IPS-15b (cell line): ENCODE measurements at regions not wholly inside any gene's neighbourhood (a gene's known extent, or its start where the extent isn't known, plus 50 kb on each side); places are given as distances from the start of the nearest gene placed in this dataset.

Source experiments
- H3K27me3 ChIP-seq: one replicate; pipeline ENCODE4 v1.6.1; 2013; ENCODE audit warnings: low read length; ENCODE audit not compliant: control insufficient read depth, insufficient read depth
- H3K36me3 ChIP-seq: one replicate; pipeline ENCODE4 v1.6.1; 2013; ENCODE audit warnings: low read length; ENCODE audit not compliant: control insufficient read depth, insufficient read depth
- H3K4me1 ChIP-seq: one replicate; pipeline ENCODE4 v1.6.1; 2013; ENCODE audit warnings: mild to moderate bottlenecking, low read length; ENCODE audit not compliant: control insufficient read depth, insufficient read depth
- H3K4me3 ChIP-seq: one replicate; pipeline ENCODE4 v1.5.1; 2013; ENCODE audit warnings: low read depth, low read length
- H3K9ac ChIP-seq: one replicate; pipeline ENCODE4 v1.6.1; 2013; ENCODE audit warnings: low read depth, mild to moderate bottlenecking, low read length
- H3K9me3 ChIP-seq: one replicate; pipeline ENCODE4 v1.6.1; 2013; ENCODE audit warnings: mild to moderate bottlenecking, low read length; ENCODE audit not compliant: control insufficient read depth, insufficient read depth

DNA sequence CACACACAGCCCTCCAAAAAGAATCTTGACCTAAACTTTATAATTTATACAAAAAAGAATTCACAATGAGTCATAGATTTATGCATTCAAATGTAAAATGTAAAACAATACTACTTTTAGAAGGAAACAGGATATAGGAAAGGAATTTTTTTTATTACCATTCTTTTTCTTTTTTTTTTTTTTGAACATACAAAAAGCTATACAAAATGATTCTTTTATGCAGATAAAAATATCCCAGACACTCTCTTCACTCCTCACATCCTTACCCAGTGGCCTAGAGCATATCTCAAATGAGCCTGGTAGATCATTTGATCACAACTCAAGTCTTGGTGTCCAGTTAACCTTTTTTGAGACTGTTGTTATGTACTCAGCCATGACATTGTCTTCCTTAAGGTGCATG, 307.3 kb upstream of the KLF3 start:
- Histone ChIP-seq H3K27me3 (no peaks in the 10 kb centered on the region), H3K4me1 (no peaks in the 10 kb centered on the region), H3K36me3 (no peaks in the 10 kb centered on the region), H3K4me3 (no peak overlapping the region), H3K9ac (no peak overlapping the region), H3K9me3 (no peaks in the 10 kb centered on the region)

DNA sequence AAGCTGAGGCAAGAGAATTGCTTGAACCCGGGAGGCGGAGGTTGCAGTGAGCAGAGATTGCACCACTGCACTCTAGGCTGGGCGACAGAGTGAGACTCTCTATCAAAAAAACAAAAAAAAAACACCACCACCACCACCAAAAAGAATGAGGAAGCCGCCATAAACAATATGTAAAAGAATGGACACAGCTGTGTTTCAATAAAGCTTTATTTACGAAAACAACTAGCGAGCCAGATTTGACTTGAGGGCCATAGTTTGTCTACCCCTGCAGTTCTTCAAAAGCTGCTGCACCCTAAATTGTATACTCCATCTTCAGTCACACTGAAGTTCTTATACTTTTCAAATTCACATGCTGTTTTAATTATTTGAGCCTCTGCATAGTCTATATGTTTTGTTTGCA, 306.5 kb upstream of the KLF3 start:
- H3K4me3 ChIP-seq, result no peak overlapping the region
- no peaks in the 10 kb centered on the region for H3K27me3 ChIP-seq
- H3K36me3 ChIP-seq, result no peaks in the 10 kb centered on the region
- no peaks in the 10 kb centered on the region for H3K4me1 ChIP-seq
- H3K9me3 ChIP-seq, result no peaks in the 10 kb centered on the region
- H3K9ac ChIP-seq, result no peak overlapping the region

DNA sequence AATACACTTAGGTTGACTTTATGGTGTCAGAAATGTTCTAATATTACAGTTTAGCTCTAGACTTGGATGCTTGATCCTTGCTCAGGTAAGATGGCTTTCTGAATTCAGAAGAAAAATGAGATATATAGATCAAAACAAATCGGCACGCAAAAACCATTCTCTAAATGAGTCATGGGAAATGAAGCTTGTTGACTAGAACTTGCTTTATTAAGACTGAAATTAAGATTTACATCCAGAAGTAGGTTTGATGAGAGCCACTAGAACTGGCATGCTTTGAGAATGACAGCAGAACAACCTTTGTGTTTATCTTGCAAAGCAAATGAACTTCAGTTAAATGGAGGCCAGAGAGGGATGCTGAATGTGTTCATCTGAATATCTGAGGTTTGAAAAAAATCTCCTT, 304.9 kb upstream of the KLF3 start:
- no peak overlapping the region for H3K9ac ChIP-seq
- H3K36me3 ChIP-seq, result no peaks in the 10 kb centered on the region
- H3K27me3 ChIP-seq, result no peaks in the 10 kb centered on the region
- H3K4me1 ChIP-seq, result no peaks in the 10 kb centered on the region
- no peaks in the 10 kb centered on the region for H3K9me3 ChIP-seq
- H3K4me3 ChIP-seq, result no peak overlapping the region

DNA sequence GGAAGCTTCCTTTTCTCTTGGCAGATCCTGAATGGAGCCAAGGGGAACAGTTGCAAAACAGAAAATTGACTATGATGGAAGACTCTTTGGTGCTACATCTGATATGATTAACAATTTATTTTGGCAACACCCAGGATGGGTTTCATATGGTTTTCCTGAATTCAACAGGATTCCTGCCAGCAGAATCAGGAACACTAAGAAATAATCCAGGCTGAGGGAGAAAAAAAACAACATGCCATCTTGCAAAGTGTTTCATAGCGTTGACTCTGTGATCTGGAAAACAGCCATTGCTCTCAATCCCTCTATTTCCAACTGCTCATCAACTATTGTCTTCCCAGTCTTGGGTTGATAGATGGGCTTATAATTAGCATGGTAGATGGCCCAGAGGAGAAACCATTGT, 303.8 kb upstream of the KLF3 start:
- Histone ChIP-seq H3K9me3 (no peaks in the 10 kb centered on the region), H3K36me3 (no peaks in the 10 kb centered on the region), H3K27me3 (no peaks in the 10 kb centered on the region), H3K4me3 (no peak overlapping the region), H3K4me1 (no peaks in the 10 kb centered on the region), H3K9ac (no peak overlapping the region)

DNA sequence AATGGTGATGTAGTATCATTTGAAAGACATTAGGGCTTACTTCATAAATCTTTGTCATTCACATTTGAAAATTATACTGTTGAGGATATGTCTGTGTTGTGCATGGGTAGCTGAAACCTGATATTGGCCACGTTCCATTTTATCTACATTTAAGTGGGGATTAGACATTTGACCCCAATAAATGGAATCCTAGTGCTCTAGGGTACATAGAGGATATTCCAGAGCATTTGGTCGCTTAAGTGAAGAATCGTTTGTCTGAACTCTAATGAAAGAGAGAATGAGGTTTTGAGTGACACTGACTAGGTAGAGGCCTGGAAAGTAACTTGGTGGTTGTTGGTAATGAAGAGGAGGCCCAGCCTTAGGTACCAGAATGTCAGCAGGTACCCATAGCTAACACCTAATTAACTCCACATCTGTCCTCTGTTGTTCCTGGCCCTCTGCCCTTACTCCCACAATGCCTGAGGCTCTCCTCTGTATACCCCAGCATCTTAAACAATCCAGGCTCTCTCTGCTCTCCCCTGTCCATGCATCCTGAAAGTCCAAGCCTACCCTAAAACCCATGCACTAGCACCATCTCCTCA, 299.5 kb upstream of the KLF3 start:
- H3K27me3 ChIP-seq, result no peaks in the 10 kb centered on the region
- H3K9ac ChIP-seq, result no peak overlapping the region
- no peaks in the 10 kb centered on the region for H3K9me3 ChIP-seq
- no peak overlapping the region for H3K4me3 ChIP-seq
- no peaks in the 10 kb centered on the region for H3K36me3 ChIP-seq
- H3K4me1 ChIP-seq, result no peaks in the 10 kb centered on the region

DNA sequence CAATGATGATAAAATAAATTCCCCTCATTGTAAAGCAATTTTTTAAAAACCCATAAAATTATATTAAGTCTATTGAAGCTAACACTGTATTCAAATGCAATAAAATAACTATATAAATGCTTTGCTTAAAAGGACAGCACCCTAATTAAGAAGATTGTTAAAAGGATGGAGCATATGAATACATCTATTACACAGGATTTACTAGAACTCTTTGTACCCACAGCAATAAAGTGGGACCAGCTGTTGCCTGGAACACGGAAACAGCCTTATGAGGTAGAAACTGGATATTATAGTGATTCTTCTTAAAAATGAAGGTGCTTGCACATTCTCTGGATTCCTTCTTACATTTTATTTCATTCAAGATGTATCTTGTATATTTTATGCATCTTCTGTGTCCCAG, 298.7 kb upstream of the KLF3 start:
- no peaks in the 10 kb centered on the region for H3K27me3 ChIP-seq
- no peaks in the 10 kb centered on the region for H3K36me3 ChIP-seq
- H3K4me3 ChIP-seq, result no peak overlapping the region
- no peak overlapping the region for H3K9ac ChIP-seq
- no peaks in the 10 kb centered on the region for H3K9me3 ChIP-seq
- H3K4me1 ChIP-seq, result no peaks in the 10 kb centered on the region

DNA sequence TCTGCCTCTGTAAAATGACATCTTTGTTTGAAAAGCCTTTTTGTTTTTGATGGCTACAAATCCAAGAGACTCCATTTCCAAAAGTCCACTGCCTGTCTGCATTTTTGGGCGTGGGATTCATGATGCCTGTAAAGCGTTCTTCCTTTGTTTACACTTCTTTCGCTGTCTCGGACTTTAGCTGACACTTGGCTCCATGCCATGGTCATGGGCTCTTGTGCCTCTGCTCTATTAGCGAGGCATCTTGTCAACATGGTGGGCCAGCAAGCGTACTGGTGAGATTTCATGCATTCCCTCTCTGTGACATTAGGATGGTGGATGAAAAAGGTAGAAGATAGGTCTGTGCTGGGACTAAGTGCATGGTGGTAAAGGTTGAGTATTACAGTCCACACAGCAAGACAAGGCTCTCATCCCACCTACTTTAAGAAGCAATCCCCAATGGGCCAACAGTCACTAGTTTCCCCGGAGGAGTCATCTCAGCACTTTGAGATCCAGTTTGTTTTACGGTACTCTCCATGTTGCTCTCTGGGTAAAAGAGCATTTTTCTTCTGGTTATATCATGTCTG, 298.2 kb upstream of the KLF3 start:
- H3K4me3 ChIP-seq, result no peak overlapping the region
- no peaks in the 10 kb centered on the region for H3K9me3 ChIP-seq
- H3K9ac ChIP-seq, result no peak overlapping the region
- H3K4me1 ChIP-seq, result no peaks in the 10 kb centered on the region
- H3K36me3 ChIP-seq, result no peaks in the 10 kb centered on the region
- H3K27me3 ChIP-seq, result no peaks in the 10 kb centered on the region

DNA sequence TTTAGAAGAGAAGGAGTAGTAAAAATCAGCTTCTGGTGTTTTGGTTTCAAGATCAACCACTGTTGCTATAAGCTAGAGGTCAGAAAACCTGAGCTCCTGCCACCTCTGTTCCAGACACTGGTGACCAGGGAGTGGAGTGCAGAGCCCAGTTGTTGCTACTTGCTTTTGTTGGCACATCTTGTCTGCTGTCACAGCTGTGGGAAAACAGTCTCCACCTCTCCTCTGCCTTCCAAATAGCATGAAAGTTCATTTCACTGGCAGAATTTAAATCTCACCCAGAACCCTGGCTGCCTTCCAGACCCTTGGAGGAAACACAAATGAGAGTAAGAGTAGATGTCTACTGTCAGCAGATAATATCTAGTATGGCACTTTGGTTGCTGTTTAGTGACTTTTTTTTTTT, 297.5 kb upstream of the KLF3 start:
- Histone ChIP-seq H3K4me3 (no peak overlapping the region), H3K4me1 (no peaks in the 10 kb centered on the region), H3K9ac (no peak overlapping the region), H3K27me3 (no peaks in the 10 kb centered on the region), H3K36me3 (no peaks in the 10 kb centered on the region), H3K9me3 (no peaks in the 10 kb centered on the region)

DNA sequence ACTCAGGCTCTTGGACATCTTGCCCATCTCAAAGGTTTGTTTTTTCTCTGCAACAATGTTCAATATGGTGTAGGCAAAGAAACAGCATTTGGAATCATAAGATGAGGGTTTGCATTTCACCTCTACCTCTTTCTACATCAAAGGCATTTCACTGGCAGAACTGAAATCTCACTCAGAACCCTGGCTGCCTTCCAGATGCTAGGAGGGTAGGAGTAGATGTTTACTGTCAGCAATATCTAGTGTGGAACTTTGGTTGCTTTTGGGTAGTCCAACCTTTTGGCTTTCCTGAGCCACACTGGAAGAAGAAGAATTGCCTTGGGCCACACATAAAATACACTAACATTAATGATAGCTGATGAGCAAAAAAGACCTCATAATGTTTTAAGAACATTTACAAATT, 297.0 kb upstream of the KLF3 start:
- H3K9me3 ChIP-seq, result no peaks in the 10 kb centered on the region
- no peak overlapping the region for H3K9ac ChIP-seq
- H3K4me1 ChIP-seq, result no peaks in the 10 kb centered on the region
- no peaks in the 10 kb centered on the region for H3K36me3 ChIP-seq
- H3K4me3 ChIP-seq, result no peak overlapping the region
- no peaks in the 10 kb centered on the region for H3K27me3 ChIP-seq

DNA sequence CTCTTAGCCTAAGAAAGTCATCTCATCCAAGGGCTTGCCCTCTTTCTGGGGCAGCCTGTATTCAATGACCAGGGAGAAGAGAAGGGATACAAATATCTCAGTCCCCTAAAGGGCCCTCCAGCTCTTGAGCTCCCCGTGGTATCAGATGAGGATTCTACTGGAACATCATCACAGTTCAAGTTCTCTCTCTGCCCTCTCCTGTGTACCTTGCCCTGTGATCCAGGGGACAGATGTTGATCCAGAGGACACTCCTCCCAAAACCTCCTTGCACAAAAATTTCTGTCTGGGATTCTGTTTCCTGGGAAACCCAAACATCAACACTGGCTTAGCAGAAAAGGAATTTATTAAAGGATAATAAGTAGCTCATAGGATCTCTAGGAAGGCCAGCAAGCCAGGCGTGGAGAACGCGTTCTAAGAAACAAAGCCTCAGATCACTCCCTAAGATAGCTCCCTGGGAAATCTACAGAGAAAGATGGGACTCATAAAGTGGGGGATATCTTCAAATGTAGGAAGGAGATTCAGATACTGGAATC, 296.3 kb upstream of the KLF3 start:
- Histone ChIP-seq H3K27me3 (no peaks in the 10 kb centered on the region), H3K36me3 (no peaks in the 10 kb centered on the region), H3K9ac (no peak overlapping the region), H3K4me1 (no peaks in the 10 kb centered on the region), H3K9me3 (no peaks in the 10 kb centered on the region), H3K4me3 (no peak overlapping the region)

DNA sequence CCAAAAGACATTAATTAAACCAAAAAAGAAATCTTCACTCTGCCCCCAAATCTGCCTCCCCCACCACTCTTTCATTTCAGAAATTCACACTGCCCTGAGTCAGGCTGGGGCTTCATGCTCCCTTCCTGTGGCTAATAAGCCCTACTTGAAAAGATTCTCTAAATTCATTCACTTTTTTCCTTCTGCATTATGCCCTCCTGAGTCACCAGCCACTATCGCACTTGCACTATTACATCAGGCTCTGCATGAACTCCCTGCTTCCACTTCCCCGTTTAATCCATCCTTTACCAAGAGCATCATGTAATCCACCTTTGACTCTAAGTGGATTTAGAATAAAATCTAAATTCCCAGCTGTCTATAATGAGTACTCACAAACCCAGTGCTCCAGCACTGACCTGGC, 295.4 kb upstream of the KLF3 start:
- Histone ChIP-seq H3K9ac (no peak overlapping the region), H3K4me1 (no peaks in the 10 kb centered on the region), H3K9me3 (no peaks in the 10 kb centered on the region), H3K27me3 (no peaks in the 10 kb centered on the region), H3K36me3 (no peaks in the 10 kb centered on the region), H3K4me3 (no peak overlapping the region)

DNA sequence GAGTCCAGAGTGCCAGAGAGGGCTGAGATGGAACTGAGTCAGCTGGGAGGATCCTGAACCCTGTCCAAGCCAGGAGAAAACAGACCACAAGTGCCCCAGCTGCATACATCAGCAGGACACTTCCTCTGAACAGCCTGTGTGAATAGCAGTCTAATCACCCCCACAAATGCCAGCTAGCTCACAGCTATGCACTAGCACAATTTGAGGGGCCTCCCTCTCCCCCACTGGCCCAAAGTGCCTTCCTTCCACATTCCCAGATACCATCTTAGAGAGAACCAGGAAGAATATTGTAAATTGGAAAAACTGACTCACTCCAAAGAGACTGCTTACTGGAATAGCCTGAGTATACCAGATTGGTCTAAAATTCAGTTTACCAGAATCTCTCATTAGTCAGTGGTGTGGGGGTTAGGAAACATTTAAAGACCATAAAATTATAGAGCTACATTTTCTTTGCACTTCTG, 292.6 kb upstream of the KLF3 start:
- H3K9ac ChIP-seq, result no peak overlapping the region
- no peaks in the 10 kb centered on the region for H3K36me3 ChIP-seq
- no peaks in the 10 kb centered on the region for H3K27me3 ChIP-seq
- H3K4me3 ChIP-seq, result no peak overlapping the region
- no peaks in the 10 kb centered on the region for H3K9me3 ChIP-seq
- H3K4me1 ChIP-seq, result no peaks in the 10 kb centered on the region
